Spleen (tissue), 11 donors: ENCODE measurements at regions not wholly inside any gene's neighbourhood (a gene's known extent, or its start where the extent isn't known, plus 50 kb on each side); places are given as distances from the start of the nearest gene placed in this dataset.

Experiments used
- DNase-seq: peaks from one replicate; pipeline ENCODE4 v3.0.0-alpha.2; 2020
- H3K27ac ChIP-seq, 8 donors: fragments of 200-600 bp; sonication (generic) in 7 of 8; 1 replicate in 4 of 8; 2 replicates in 4 of 8; pipeline versions ENCODE4 v1.5.0 to v1.8.0; 2016 to 2021; ENCODE audit warnings: inconsistent platforms in 4 of 8, mild to moderate bottlenecking in 4 of 8, moderate library complexity in 1 of 8
- H3K27me3 ChIP-seq, 7 donors: fragments of 200-600 bp; sonication (generic) in 6 of 7; replicated peaks in 1 of 7; 1 replicate in 4 of 7; 2 replicates in 3 of 7; pipeline versions ENCODE4 v1.5.0 to v1.8.0; 2016 to 2021; ENCODE audit warnings: inconsistent platforms in 3 of 7, mild to moderate bottlenecking in 1 of 7
- H3K36me3 ChIP-seq, 6 donors: fragments of 200-600 bp; sonication (generic) in 5 of 6; 1 replicate in 4 of 6; 2 replicates in 2 of 6; pipeline versions ENCODE4 v1.5.0 to v1.8.0; 2016 to 2021; ENCODE audit warnings: inconsistent platforms in 2 of 6
- H3K4me1 ChIP-seq, 6 donors: fragments of 200-600 bp; sonication (generic) in 5 of 6; 1 replicate in 3 of 6; 2 replicates in 3 of 6; pipeline versions ENCODE4 v1.5.0 to v1.8.0; 2016 to 2021; ENCODE audit warnings: inconsistent platforms in 3 of 6
- H3K4me3 ChIP-seq, 8 donors: fragments of 200-600 bp; sonication (generic) in 7 of 8; 1 replicate in 4 of 8; 2 replicates in 4 of 8; pipeline versions ENCODE4 v1.5.0 to v1.8.0; 2016 to 2021; ENCODE audit warnings: inconsistent platforms in 4 of 8, mild to moderate bottlenecking in 4 of 8, moderate library complexity in 2 of 8
- H3K9me3 ChIP-seq, 8 donors: fragments of 200-600 bp; sonication (generic) in 7 of 8; 1 replicate in 4 of 8; 2 replicates in 4 of 8; pipeline versions ENCODE4 v1.5.0 to v1.8.0; 2016 to 2021; ENCODE audit warnings: inconsistent platforms in 4 of 8
- POLR2A ChIP-seq, 3 donors: fragments of 450-650 bp; IDR thresholded peaks; one replicate each; pipeline ENCODE4 v1.5.1; 2017; ENCODE audit warnings: antibody characterized with exemption in 3 of 3, mild to moderate bottlenecking in 1 of 3
- POLR2AphosphoS5 ChIP-seq, 3 donors: sonication (generic); formaldehyde crosslinking; IDR thresholded peaks; one replicate each; pipeline ENCODE4 v1.5.1; 2017; ENCODE audit warnings: antibody characterized with exemption in 3 of 3
- WGBS, 5 donors: extraction: QIAGEN DNeasy Blood & Tissue Kit in 3 of 5; methylation state at CpG; one replicate each; pipeline versions ENCODE4 v1.1.5 to v1.1.7; 2013 to 2018; 5-methylcytosine and 5-hydroxymethylcytosine counted together
- intact Hi-C: fragments of 100-400 bp; cut with DNase I; formaldehyde crosslinking; loops from one replicate; pipeline ENCODE4 v1.15.0; 2023; ENCODE audit warnings: low total_unique reads
- TF ChIP-seq, protein P1 (sequence below), 11 experiments: fragments of 200-600 bp in 7 of 11; fragments of 450-650 bp in 4 of 11; sonication (generic) in 4 of 11; IDR thresholded peaks in 8 of 11; conservative IDR thresholded peaks in 3 of 11; 1 replicate in 7 of 11; 2 replicates in 4 of 11; pipeline versions ENCODE4 v1.4.0 to v1.8.0; 2016 to 2021; ENCODE audit warnings: antibody characterized with exemption in 11 of 11, inconsistent platforms in 4 of 11, mild to moderate bottlenecking in 1 of 11
- donor health status: healthy with polysubstance abuse.
- donor health status: DM: no; HTN: no; CAD: no; lungs with moderate emphysema.
- donor health status: DM: no; HTN: no; CAD: no.
- donor health status: Bipolar disorder and iron deficiency.
- donor health status: healthy.
- donor health status: DM: no; HTN: no; CAD: no.
- donor health status: DM: yes; HTN: yes; CAD: no.

DNA sequence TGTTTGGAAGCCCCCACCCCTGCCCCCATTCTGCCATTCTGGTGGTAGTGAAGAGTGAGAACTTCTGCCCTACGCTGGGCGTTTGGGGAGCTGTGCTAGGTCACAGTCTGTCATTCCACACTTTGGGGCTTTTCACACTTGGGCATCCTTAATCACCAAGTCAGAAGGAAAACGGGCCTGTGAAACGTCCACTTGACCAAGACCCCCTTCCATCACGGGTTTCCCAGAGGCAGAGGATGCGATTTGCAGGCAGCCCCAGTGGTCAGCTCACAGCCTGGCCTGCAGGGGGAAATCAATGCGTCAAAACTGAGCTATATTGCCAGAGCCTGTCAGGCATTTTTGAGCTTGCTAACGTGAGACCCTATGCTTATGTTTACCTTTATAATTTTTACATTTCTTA lies 663.3 kb upstream of the MGMT start:
- no peak overlapping the region for H3K4me3 ChIP-seq
- no peaks in the 10 kb centered on the region for H3K9me3 ChIP-seq
- intact Hi-C loops, result no loop called here
- H3K27me3 ChIP-seq, result no peaks in the 10 kb centered on the region
- H3K27ac ChIP-seq, result no peak overlapping the region
- H3K4me1 ChIP-seq, result no peaks in the 10 kb centered on the region
- TF ChIP-seq POLR2A (IDR thresholded peaks at IDR 0.05) (no peak), POLR2AphosphoS5 (IDR thresholded peaks at IDR 0.05) (no peak)
- TF ChIP-seq, protein P1, sequence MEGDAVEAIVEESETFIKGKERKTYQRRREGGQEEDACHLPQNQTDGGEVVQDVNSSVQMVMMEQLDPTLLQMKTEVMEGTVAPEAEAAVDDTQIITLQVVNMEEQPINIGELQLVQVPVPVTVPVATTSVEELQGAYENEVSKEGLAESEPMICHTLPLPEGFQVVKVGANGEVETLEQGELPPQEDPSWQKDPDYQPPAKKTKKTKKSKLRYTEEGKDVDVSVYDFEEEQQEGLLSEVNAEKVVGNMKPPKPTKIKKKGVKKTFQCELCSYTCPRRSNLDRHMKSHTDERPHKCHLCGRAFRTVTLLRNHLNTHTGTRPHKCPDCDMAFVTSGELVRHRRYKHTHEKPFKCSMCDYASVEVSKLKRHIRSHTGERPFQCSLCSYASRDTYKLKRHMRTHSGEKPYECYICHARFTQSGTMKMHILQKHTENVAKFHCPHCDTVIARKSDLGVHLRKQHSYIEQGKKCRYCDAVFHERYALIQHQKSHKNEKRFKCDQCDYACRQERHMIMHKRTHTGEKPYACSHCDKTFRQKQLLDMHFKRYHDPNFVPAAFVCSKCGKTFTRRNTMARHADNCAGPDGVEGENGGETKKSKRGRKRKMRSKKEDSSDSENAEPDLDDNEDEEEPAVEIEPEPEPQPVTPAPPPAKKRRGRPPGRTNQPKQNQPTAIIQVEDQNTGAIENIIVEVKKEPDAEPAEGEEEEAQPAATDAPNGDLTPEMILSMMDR (IDR thresholded peaks at IDR 0.05 in 8 of 11, conservative IDR thresholded peaks at IDR 0.05 in 3 of 11), result no peak
- no peaks in the 10 kb centered on the region for H3K36me3 ChIP-seq
- no peak for DNase-seq
- WGBS, 5 donors, result 52 to 59% (median 55%) methylated on average over 8 of the region's 8 CpGs

DNA sequence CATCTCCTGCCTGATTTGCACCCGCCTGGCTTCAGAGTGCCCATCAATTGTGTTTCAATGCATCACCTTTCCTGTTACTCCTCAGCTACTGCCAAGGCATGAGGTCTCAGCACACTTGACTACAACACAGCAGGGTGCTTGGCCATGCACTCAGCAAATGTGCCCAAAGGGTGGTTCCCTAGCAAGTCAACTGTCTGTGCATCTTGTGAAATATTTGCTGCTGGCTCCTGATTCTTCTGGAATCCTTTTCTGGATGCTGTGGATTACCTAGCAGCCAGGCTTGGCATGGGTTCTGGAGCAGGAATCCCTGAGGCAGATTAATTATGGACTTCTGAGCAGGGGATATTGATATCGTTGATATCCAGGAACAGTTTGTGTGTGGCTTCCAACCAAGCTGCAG lies 662.6 kb upstream of the MGMT start:
- Histone ChIP-seq H3K36me3 (no peaks in the 10 kb centered on the region), H3K4me3 (no peak overlapping the region), H3K9me3 (no peaks in the 10 kb centered on the region), H3K4me1 (no peaks in the 10 kb centered on the region), H3K27me3 (no peaks in the 10 kb centered on the region), H3K27ac (no peak overlapping the region)
- TF ChIP-seq POLR2A (IDR thresholded peaks at IDR 0.05), result no peak
- no peak for TF ChIP-seq POLR2AphosphoS5 (IDR thresholded peaks at IDR 0.05)
- TF ChIP-seq, protein P1 (IDR thresholded peaks at IDR 0.05 in 8 of 11, conservative IDR thresholded peaks at IDR 0.05 in 3 of 11), result no peak
- intact Hi-C loops, result no loop called here
- WGBS, 5 donors, result 73 to 94% (median 85%) methylated on average over 2 of the region's 2 CpGs
- no peak for DNase-seq

DNA sequence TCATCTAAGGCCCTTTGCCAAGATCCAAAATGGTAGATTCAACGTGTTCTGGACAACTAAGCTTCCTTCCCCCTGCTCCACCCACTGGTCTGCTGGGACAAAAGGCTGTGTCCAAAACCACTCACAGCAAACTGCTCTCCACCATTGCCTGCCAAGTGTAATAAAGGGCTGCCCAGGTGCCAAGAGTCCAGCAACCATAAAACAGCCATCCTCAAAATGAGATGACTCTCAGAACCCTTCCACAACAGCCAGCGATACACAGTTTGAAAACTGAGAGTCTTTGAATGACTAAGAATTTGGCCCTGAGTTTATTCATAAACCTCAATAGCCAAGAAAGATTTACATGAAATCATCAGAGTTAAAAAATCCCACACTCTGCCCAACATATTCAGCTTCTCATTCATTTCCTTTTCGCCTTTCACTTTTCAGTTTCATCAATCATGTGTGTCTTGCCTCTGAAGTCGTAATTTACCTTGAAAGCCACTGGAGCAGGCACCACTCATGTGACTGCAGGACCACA lies 658.1 kb upstream of the MGMT start:
- Histone ChIP-seq H3K4me3 (no peak overlapping the region), H3K9me3 (no peaks in the 10 kb centered on the region), H3K4me1 (no peaks in the 10 kb centered on the region), H3K27me3 (peaks cover 0 to 5% (median 0%) of the 10 kb centered on the region in 7 donors), H3K36me3 (no peaks in the 10 kb centered on the region), H3K27ac (no peak overlapping the region)
- intact Hi-C loops, result no loop called here
- DNase-seq, result no peak
- TF ChIP-seq POLR2AphosphoS5 (IDR thresholded peaks at IDR 0.05) (no peak), POLR2A (IDR thresholded peaks at IDR 0.05) (no peak)
- TF ChIP-seq, protein P1 (IDR thresholded peaks at IDR 0.05 in 8 of 11, conservative IDR thresholded peaks at IDR 0.05 in 3 of 11), result no peak
- 57 to 73% (median 62%) methylated on average over 4 of the region's 4 CpGs for WGBS, 5 donors

DNA sequence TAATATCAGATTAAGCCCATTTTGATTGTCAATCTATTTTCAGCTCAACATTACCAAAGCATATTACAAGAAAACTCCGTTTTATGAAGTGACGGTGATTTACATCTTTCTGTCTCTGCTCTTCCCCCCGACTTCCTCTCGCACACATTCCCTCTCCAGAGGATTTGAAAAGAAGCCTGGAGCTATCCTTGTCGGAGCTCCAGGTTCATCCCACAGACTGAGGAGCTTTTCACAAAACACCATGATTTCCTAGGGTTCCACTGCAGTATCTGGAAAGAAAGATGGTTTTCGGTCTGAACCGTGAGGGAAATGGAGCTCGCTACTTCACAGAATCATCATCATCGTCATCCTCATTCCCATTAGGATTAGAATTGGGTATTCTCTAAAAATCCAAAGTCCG lies 655.5 kb upstream of the MGMT start:
- Histone ChIP-seq H3K36me3 (no peaks in the 10 kb centered on the region), H3K4me1 (no peaks in the 10 kb centered on the region), H3K4me3 (no peak overlapping the region), H3K27ac (no peak overlapping the region), H3K9me3 (no peaks in the 10 kb centered on the region), H3K27me3 (peaks cover 0 to 5% (median 0%) of the 10 kb centered on the region in 7 donors)
- WGBS, 5 donors, result 85 to 87% (median 86%) methylated on average over 10 of the region's 10 CpGs
- TF ChIP-seq POLR2AphosphoS5 (IDR thresholded peaks at IDR 0.05), result no peak
- TF ChIP-seq, protein P1 (IDR thresholded peaks at IDR 0.05 in 8 of 11, conservative IDR thresholded peaks at IDR 0.05 in 3 of 11), result no peak
- no peak for TF ChIP-seq POLR2A (IDR thresholded peaks at IDR 0.05)
- DNase-seq, result no peak
- intact Hi-C loops, result no loop called here
